ENCODE measurements at regions not wholly inside any gene's neighbourhood (a gene's known extent, or its start where the extent isn't known, plus 50 kb on each side); places are given as distances from the start of the nearest gene placed in this dataset.

DNA sequence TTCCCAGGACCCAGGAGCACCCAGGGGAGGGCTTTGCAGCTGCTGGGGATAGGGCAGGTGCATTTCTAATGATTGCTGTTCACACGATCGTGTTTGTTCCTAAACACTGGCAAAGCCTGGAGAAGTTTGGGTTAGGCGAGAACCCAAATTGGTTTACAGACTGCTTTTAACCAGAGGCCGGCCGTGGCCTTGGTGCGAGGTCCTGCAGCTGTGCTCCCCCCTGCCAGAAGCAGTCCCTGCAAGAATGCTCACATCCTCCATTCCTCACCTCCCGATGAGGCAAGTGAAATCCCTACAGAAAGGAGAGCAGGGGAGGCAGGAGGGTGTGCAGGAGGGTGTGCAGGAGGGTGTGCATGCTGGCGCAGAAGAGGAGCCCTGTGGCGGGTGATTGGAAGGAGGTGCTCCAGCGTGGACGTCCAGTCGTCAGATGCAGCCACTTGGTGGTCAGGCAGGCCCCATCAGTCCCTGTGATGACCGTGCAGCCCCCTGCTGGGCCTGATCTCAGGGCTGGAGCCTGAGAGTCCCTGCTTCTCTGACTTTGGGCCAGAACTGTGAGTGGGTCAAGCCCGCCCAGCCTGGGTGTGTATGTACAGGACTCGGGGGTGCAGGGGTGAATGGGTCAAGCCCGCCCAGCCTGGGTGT lies 55.7 kb upstream of the FRMD1 start:
- intact Hi-C loops (cut with micrococcal nuclease), result no loop called here
- Histone ChIP-seq H3K4me2 (replicated peaks; ENCODE audit: extremely low read depth, low read length, poor library complexity, severe bottlenecking) (no peak overlapping the region), H3K27me3 (ENCODE audit: control insufficient read depth in 2 of 2, insufficient read depth in 2 of 2, low read length in 2 of 2) (peaks cover 0 to 17% of the 10 kb centered on the region in 2 donors), H3K9ac (ENCODE audit: insufficient read depth, low read length, poor library complexity, severe bottlenecking) (no peak overlapping the region), H3K27ac (ENCODE audit: low read depth in 1 of 2, low read length in 2 of 2) (no peak overlapping the region), H3K4me3 (replicated peaks in 1 of 3; ENCODE audit: low read depth in 2 of 3, low read length in 3 of 3) (no peak overlapping the region), H3K36me3 (replicated peaks in 1 of 2; ENCODE audit: control insufficient read depth in 1 of 2, insufficient read depth in 2 of 2, low read length in 2 of 2) (no peaks in the 10 kb centered on the region), H3K79me2 (ENCODE audit: insufficient read depth, low read length) (no peaks in the 10 kb centered on the region), H3K4me1 (ENCODE audit: control insufficient read depth in 1 of 2, insufficient read depth in 2 of 2, low read length in 2 of 2) (no peaks in the 10 kb centered on the region), H4K20me1 (ENCODE audit: insufficient read depth, low read length) (no peaks in the 10 kb centered on the region), H3K9me3 (replicated peaks in 1 of 2; ENCODE audit: control insufficient read depth in 1 of 2, insufficient read depth in 1 of 2, low read length in 2 of 2) (no peaks in the 10 kb centered on the region), H2AFZ (ENCODE audit: insufficient read depth, low read depth, low read length, poor library complexity, severe bottlenecking) (no peak overlapping the region)
- DNase-seq, result no peak
- Mint-ChIP-seq H3K4me1 (no peaks in the 10 kb centered on the region), H3K9me3 (peaks cover 0 to 4% (median 0%) of the 10 kb centered on the region in 7 donors), H3K27ac (no peak overlapping the region), H3K36me3 (no peaks in the 10 kb centered on the region), H3K27me3 (ENCODE audit: low read depth in 3 of 3) (peaks cover 22 to 32% (median 29%) of the 10 kb centered on the region in 3 donors), H3K4me3 (peak overlapping the region in 1 of 2 donors; percentile 19)
- 94% methylated on average over 8 of the region's 16 CpGs for WGBS (ENCODE audit: insufficient coverage)
- TF ChIP-seq, protein P1, sequence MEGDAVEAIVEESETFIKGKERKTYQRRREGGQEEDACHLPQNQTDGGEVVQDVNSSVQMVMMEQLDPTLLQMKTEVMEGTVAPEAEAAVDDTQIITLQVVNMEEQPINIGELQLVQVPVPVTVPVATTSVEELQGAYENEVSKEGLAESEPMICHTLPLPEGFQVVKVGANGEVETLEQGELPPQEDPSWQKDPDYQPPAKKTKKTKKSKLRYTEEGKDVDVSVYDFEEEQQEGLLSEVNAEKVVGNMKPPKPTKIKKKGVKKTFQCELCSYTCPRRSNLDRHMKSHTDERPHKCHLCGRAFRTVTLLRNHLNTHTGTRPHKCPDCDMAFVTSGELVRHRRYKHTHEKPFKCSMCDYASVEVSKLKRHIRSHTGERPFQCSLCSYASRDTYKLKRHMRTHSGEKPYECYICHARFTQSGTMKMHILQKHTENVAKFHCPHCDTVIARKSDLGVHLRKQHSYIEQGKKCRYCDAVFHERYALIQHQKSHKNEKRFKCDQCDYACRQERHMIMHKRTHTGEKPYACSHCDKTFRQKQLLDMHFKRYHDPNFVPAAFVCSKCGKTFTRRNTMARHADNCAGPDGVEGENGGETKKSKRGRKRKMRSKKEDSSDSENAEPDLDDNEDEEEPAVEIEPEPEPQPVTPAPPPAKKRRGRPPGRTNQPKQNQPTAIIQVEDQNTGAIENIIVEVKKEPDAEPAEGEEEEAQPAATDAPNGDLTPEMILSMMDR (IDR thresholded peaks at IDR 0.05), result no peak

DNA sequence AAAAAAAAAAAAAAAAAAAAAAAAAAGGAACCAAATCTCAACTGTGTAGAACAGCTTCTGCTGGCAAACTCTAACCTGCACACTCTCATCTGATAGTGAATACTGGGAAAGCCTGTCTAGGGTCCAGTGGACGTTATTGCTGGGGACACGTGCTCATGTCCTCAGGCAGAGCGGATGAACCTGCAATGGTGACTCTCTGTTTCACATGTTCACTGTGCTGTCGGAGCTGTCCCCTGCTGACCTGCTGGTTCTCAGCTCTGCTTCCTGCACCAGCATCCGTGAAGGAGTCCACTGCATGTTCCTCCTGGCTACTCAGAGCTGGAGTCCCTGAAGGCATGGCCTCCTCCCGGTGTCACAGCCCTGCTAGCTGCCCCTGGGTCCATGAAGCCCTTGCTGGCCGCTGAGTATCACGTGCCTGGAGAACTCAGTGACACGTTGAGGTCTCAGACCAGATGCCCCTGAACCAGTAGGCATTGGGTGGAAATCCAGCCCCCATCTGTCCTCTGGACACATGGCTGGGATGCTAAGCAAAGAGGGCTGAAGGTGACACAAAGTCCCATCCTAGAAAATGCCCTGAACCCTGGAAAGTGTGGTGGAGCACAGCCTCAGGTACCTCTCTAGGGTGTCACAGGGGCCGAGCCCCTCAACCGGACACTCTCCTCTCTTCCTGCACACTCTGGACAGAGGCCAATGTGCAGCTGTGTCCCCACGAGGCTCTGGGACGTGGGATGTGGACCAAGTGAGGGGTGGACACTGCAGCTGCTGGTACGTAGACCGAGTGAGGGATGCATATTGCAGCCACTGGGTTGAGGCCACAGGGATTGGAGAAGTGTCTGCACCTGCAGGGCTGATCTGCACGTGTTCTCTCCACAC lies 54.9 kb upstream of the FRMD1 start:
- peak overlapping the region in 1 of 2 donors; percentile 3 for H3K4me3 Mint-ChIP-seq
- H3K79me2 ChIP-seq (ENCODE audit: insufficient read depth, low read length), result no peaks in the 10 kb centered on the region
- no peaks in the 10 kb centered on the region for H3K4me1 ChIP-seq (ENCODE audit: control insufficient read depth in 1 of 2, insufficient read depth in 2 of 2, low read length in 2 of 2)
- DNase-seq, result no peak
- H3K4me2 ChIP-seq (replicated peaks; ENCODE audit: extremely low read depth, low read length, poor library complexity, severe bottlenecking), result no peak overlapping the region
- intact Hi-C loops (cut with micrococcal nuclease), result no loop called here
- H3K27ac ChIP-seq (ENCODE audit: low read depth in 1 of 2, low read length in 2 of 2), result no peak overlapping the region
- no peaks in the 10 kb centered on the region for H3K36me3 ChIP-seq (replicated peaks in 1 of 2; ENCODE audit: control insufficient read depth in 1 of 2, insufficient read depth in 2 of 2, low read length in 2 of 2)
- H3K27me3 Mint-ChIP-seq (ENCODE audit: low read depth in 3 of 3), result peaks cover 22 to 32% (median 29%) of the 10 kb centered on the region in 3 donors
- H2AFZ ChIP-seq (ENCODE audit: insufficient read depth, low read depth, low read length, poor library complexity, severe bottlenecking), result no peak overlapping the region
- peak overlapping the region in 1 of 7 donors; percentile 35 for H3K27ac Mint-ChIP-seq
- H3K9ac ChIP-seq (ENCODE audit: insufficient read depth, low read length, poor library complexity, severe bottlenecking), result no peak overlapping the region
- 78% methylated on average over 14 of the region's 16 CpGs for WGBS (ENCODE audit: insufficient coverage)
- H3K4me1 Mint-ChIP-seq, result no peaks in the 10 kb centered on the region
- peaks cover 0 to 17% of the 10 kb centered on the region in 2 donors for H3K27me3 ChIP-seq (ENCODE audit: control insufficient read depth in 2 of 2, insufficient read depth in 2 of 2, low read length in 2 of 2)
- no peaks in the 10 kb centered on the region for H3K36me3 Mint-ChIP-seq
- TF ChIP-seq, protein P1 (IDR thresholded peaks at IDR 0.05), result no peak
- no peak overlapping the region for H3K4me3 ChIP-seq (replicated peaks in 1 of 3; ENCODE audit: low read depth in 2 of 3, low read length in 3 of 3)
- no peaks in the 10 kb centered on the region for H3K9me3 ChIP-seq (replicated peaks in 1 of 2; ENCODE audit: control insufficient read depth in 1 of 2, insufficient read depth in 1 of 2, low read length in 2 of 2)
- H4K20me1 ChIP-seq (ENCODE audit: insufficient read depth, low read length), result no peaks in the 10 kb centered on the region
- H3K9me3 Mint-ChIP-seq, result peaks cover 0 to 4% (median 0%) of the 10 kb centered on the region in 7 donors

Data from CD14-positive monocyte (primary cell).